Testis (tissue), 2 donors: ENCODE measurements at regions not wholly inside any gene's neighbourhood (a gene's known extent, or its start where the extent isn't known, plus 50 kb on each side); places are given as distances from the start of the nearest gene placed in this dataset.

Experiments used
- DNase-seq: peaks from one replicate; pipeline ENCODE4 v3.0.0-alpha.2; 2019
- H3K27ac ChIP-seq, 2 donors: fragments of 200-600 bp; sonication (generic); one replicate each; pipeline ENCODE4 v1.5.1; 2019
- H3K27me3 ChIP-seq: fragments of 200-600 bp; sonication (generic); one replicate; pipeline ENCODE4 v1.5.1; 2019
- H3K36me3 ChIP-seq: fragments of 200-600 bp; sonication (generic); one replicate; pipeline ENCODE4 v1.5.1; 2017; ENCODE audit warnings: low read depth; ENCODE audit errors: missing control alignments
- H3K4me1 ChIP-seq: fragments of 200-600 bp; sonication (generic); one replicate; pipeline ENCODE4 v1.5.1; 2019
- H3K4me3 ChIP-seq, 2 donors: fragments of 200-600 bp; sonication (generic); one replicate each; pipeline ENCODE4 v1.5.1; 2017 to 2019
- H3K9me3 ChIP-seq: fragments of 200-600 bp; sonication (generic); one replicate; pipeline ENCODE4 v1.5.1; 2017
- POLR2A ChIP-seq: fragments of 450-650 bp; IDR thresholded peaks from one replicate; pipeline ENCODE4 v1.6.1; 2017; ENCODE audit warnings: antibody characterized with exemption, mild to moderate bottlenecking, moderate library complexity
- WGBS, 2 donors: methylation state at CpG; one replicate each; pipeline ENCODE4 v1.1.5; 2018; 5-methylcytosine and 5-hydroxymethylcytosine counted together
- intact Hi-C: fragments of 100-400 bp; cut with DNase I; formaldehyde crosslinking; loops from one replicate; pipeline ENCODE4 v1.15.1; 2023; ENCODE audit warnings: low total_unique reads
- TF ChIP-seq, protein P1 (sequence below), 3 experiments: fragments of 450-650 bp in 2 of 3; fragments of 200-600 bp in 1 of 3; sonication (generic) in 1 of 3; IDR thresholded peaks; one replicate each; pipeline ENCODE4 v1.5.1; 2016 to 2019; ENCODE audit warnings: antibody characterized with exemption in 3 of 3, mild to moderate bottlenecking in 2 of 3, moderate library complexity in 1 of 3

DNA sequence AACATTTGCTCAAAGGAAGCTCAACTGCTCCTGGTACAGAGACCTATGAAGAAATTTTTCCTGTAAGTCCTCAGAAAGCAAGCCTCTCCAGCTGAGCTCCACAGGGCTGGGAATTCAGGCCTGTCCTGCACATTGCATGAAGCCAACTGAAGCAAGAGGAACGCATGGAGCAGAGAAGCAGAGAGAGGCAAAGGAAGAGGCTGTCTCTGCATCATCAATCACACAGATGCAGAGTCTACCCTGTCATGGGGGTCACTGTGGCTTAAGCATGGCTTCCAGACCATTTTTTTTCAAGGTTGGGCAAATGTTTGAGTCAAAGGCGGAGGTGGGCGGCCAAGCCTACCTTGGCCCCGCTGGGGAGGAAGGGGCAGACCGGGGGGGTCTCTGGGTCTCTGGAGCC is 110.3 kb upstream of the MSX1 start:
- intact Hi-C loops: no loop called here
- H3K27me3 ChIP-seq: no peaks in the 10 kb centered on the region
- no peak overlapping the region for H3K27ac ChIP-seq
- no peaks in the 10 kb centered on the region for H3K4me1 ChIP-seq
- 86 to 88% methylated on average over 4 to 5 of the region's 5 CpGs for WGBS, 2 donors
- no peak for DNase-seq
- no peak overlapping the region for H3K4me3 ChIP-seq
- H3K9me3 ChIP-seq: no peaks in the 10 kb centered on the region
- no peak for TF ChIP-seq POLR2A
- TF ChIP-seq, protein P1, sequence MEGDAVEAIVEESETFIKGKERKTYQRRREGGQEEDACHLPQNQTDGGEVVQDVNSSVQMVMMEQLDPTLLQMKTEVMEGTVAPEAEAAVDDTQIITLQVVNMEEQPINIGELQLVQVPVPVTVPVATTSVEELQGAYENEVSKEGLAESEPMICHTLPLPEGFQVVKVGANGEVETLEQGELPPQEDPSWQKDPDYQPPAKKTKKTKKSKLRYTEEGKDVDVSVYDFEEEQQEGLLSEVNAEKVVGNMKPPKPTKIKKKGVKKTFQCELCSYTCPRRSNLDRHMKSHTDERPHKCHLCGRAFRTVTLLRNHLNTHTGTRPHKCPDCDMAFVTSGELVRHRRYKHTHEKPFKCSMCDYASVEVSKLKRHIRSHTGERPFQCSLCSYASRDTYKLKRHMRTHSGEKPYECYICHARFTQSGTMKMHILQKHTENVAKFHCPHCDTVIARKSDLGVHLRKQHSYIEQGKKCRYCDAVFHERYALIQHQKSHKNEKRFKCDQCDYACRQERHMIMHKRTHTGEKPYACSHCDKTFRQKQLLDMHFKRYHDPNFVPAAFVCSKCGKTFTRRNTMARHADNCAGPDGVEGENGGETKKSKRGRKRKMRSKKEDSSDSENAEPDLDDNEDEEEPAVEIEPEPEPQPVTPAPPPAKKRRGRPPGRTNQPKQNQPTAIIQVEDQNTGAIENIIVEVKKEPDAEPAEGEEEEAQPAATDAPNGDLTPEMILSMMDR (IDR thresholded peaks at IDR 0.05): no peak
- H3K36me3 ChIP-seq: no peaks in the 10 kb centered on the region

DNA sequence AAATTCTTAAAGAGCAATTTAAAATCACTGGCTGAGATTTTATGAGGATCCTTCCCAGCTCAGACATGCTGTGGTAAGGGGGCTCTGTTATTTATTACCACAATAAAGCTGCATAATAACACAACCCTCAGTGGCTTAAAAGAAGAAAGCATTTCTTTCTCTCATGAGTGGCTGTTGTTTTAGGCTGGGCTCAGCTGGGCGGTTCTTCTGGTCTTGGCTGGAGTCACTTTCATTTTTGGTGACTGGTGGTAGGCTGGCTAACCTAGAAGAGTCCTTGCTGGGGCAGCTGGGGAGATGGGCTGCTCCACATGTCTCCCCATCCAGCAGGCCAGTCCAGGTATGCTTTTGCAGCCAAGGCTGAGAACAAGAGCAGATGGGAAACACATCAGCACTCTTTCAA is 113.0 kb upstream of the MSX1 start:
- intact Hi-C loops: no loop called here

DNA sequence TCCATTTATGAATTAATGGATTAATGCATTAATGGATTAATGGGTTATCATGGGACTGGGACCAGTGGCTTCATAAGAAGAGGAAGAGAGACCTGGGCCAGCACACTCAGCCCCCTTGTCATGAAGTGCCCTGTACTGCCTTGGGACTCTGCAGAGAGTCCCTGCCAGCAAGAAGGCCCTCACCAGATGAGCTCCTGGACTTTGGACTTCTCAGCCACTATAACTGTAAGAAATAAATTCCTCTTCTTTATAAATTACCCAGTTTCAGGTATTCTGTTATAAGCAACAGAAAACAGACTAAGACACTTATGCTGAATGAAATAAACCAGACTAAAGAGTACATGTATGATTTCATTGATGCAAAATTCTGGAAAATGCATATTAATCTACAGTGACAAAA is 119.4 kb upstream of the MSX1 start:
- Histone ChIP-seq H3K9me3 (no peaks in the 10 kb centered on the region), H3K36me3 (no peaks in the 10 kb centered on the region), H3K27me3 (no peaks in the 10 kb centered on the region), H3K4me3 (no peak overlapping the region), H3K4me1 (no peaks in the 10 kb centered on the region), H3K27ac (no peak overlapping the region)
- intact Hi-C loops: no loop called here
- DNase-seq: no peak
- TF ChIP-seq POLR2A: no peak
- TF ChIP-seq, protein P1 (IDR thresholded peaks at IDR 0.05): no peak

More for the DNA sequence above, 113.0 kb upstream of the MSX1 start:
- Histone ChIP-seq H3K4me3 (no peak overlapping the region), H3K4me1 (no peaks in the 10 kb centered on the region), H3K27me3 (no peaks in the 10 kb centered on the region), H3K9me3 (no peaks in the 10 kb centered on the region), H3K27ac (no peak overlapping the region), H3K36me3 (no peaks in the 10 kb centered on the region)
- DNase-seq: no peak
- TF ChIP-seq, protein P1 (IDR thresholded peaks at IDR 0.05): no peak
- TF ChIP-seq POLR2A: no peak
- WGBS, 2 donors: 82 to 90% methylated on average over 1 of the region's 1 CpG

DNA sequence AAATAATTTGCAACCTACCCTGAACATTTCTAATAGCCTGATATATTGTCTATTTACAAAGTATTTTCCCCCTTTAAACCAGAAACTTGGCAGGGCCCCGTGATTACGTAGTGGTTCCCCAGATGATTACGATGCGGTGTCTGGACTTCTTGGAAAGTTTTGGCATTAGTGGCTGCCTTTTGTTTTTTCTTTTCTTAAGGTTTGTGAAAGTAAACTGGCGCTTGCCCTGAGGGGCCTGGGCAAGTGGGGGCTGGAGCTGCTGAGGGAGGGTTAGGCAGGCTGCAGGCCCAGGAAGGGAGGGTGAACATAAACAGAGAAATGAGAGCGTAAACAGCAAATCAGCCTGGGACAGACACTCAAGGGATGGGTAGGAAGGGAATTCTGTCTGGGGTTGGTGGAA is 123.6 kb upstream of the MSX1 start:
- Histone ChIP-seq H3K27ac (no peak overlapping the region), H3K36me3 (no peaks in the 10 kb centered on the region), H3K27me3 (no peaks in the 10 kb centered on the region), H3K4me1 (no peaks in the 10 kb centered on the region), H3K9me3 (no peaks in the 10 kb centered on the region), H3K4me3 (no peak overlapping the region)
- no peak for TF ChIP-seq POLR2A
- TF ChIP-seq, protein P1 (IDR thresholded peaks at IDR 0.05): no peak
- intact Hi-C loops: no loop called here
- 58 to 68% methylated on average over 6 of the region's 6 CpGs for WGBS, 2 donors
- DNase-seq: no peak

DNA sequence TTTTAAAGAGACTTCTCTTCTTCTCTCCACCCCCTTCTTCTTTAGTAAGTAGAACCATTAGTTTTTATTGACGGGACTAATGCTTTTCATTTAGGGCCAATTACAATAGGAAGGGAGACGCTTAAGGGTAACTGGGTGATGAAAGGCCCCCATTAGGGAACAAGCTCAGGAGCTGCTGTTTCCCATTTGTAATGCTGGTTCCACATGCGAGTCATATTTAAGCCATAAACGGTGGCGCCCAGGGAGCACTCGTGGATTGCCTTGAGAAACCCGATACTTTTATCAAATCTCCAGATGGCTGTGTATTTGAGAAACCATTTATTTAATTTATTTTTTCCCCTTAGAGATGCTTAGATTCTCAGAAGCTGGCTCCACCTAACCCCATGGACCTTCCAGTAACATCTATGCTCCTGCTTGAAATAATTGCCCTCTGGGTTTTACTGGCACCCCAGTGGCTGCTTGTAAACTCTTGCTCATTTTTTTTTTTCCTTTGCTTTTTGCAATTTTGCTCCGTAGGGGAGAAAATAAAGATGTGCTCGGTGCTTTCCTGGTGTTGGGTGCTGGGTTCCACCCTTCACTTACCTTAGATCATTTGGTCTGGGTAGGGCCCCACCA is 124.2 kb upstream of the MSX1 start:
- 80 to 89% methylated on average over 9 of the region's 9 CpGs for WGBS, 2 donors
- intact Hi-C loops: no loop called here
- Histone ChIP-seq H3K4me1 (no peaks in the 10 kb centered on the region), H3K9me3 (no peaks in the 10 kb centered on the region), H3K4me3 (no peak overlapping the region), H3K36me3 (no peaks in the 10 kb centered on the region), H3K27me3 (no peaks in the 10 kb centered on the region), H3K27ac (no peak overlapping the region)
- no peak for DNase-seq
- TF ChIP-seq, protein P1 (IDR thresholded peaks at IDR 0.05): no peak
- TF ChIP-seq POLR2A: no peak
